ENCODE measurements at regions not wholly inside any gene's neighbourhood (a gene's known extent, or its start where the extent isn't known, plus 50 kb on each side); places are given as distances from the start of the nearest gene placed in this dataset.

GRCh38 chr6:76701610-76702009 is 629.1 kb upstream of the IMPG1 start:
- no peak for DNase-seq (ENCODE audit: low read depth)
- H3K4me3 ChIP-seq (ENCODE audit: low read length) = no peak overlapping the region
- TF ChIP-seq CTCF (IDR thresholded peaks at IDR 0.05; ENCODE audit: insufficient read depth, low read depth, low read length, missing control alignments) = no peak

GRCh38 chr6:76697585-76697984 is 625.1 kb upstream of the IMPG1 start:
- DNase-seq (ENCODE audit: low read depth) = peak; percentile 34
- no peak for TF ChIP-seq CTCF (IDR thresholded peaks at IDR 0.05; ENCODE audit: insufficient read depth, low read depth, low read length, missing control alignments)
- H3K4me3 ChIP-seq (ENCODE audit: low read length) = no peak overlapping the region

GRCh38 chr6:76694795-76695194 is 622.3 kb upstream of the IMPG1 start:
- TF ChIP-seq CTCF (IDR thresholded peaks at IDR 0.05; ENCODE audit: insufficient read depth, low read depth, low read length, missing control alignments) = no peak
- DNase-seq (ENCODE audit: low read depth) = no peak
- H3K4me3 ChIP-seq (ENCODE audit: low read length) = no peak overlapping the region

- no peak overlapping the region for H3K4me3 ChIP-seq (ENCODE audit: low read length)
- peak; percentile 22 for TF ChIP-seq CTCF (IDR thresholded peaks at IDR 0.05; ENCODE audit: insufficient read depth, low read depth, low read length, missing control alignments)
- peak; percentile 11 for DNase-seq (ENCODE audit: low read depth)
Measured at GRCh38 chr6:76684875-76685274, 612.4 kb upstream of the IMPG1 start.

- TF ChIP-seq CTCF (IDR thresholded peaks at IDR 0.05; ENCODE audit: insufficient read depth, low read depth, low read length, missing control alignments) = no peak
- no peak for DNase-seq (ENCODE audit: low read depth)
- H3K4me3 ChIP-seq (ENCODE audit: low read length) = no peak overlapping the region
Measured at GRCh38 chr6:76683985-76684384, 611.5 kb upstream of the IMPG1 start.

- peak; percentile 37 for TF ChIP-seq CTCF (IDR thresholded peaks at IDR 0.05; ENCODE audit: insufficient read depth, low read depth, low read length, missing control alignments)
- DNase-seq (ENCODE audit: low read depth) = peak; percentile 30
- no peak overlapping the region for H3K4me3 ChIP-seq (ENCODE audit: low read length)
Measured at GRCh38 chr6:76682842-76683241, 610.4 kb upstream of the IMPG1 start.

GRCh38 chr6:76681781-76682180 is 609.3 kb upstream of the IMPG1 start:
- DNase-seq (ENCODE audit: low read depth) = peak; percentile 8
- no peak overlapping the region for H3K4me3 ChIP-seq (ENCODE audit: low read length)
- no peak for TF ChIP-seq CTCF (IDR thresholded peaks at IDR 0.05; ENCODE audit: insufficient read depth, low read depth, low read length, missing control alignments)

Measured in epithelial cell of esophagus (primary cell).